HepG2 (cell line): ENCODE measurements at regions not wholly inside any gene's neighbourhood (a gene's known extent, or its start where the extent isn't known, plus 50 kb on each side); places are given as distances from the start of the nearest gene placed in this dataset.

Source experiments
- ASH2L ChIP-seq: fragments of 300-600, 200-600 bp; sonication (generic); IDR thresholded peaks from 2 replicates; pipeline ENCODE4 v1.7.0; 2017; ENCODE audit warnings: low read depth, mild to moderate bottlenecking, moderate library complexity, mixed read lengths, low read length; ENCODE audit not compliant: insufficient read length
- GZF1 ChIP-seq: sonication (generic); formaldehyde crosslinking; IDR thresholded peaks from 2 replicates; pipeline ENCODE4 v1.5.1; 2020; ENCODE audit warnings: mild to moderate bottlenecking, missing genetic modification reagents
- HMG20A ChIP-seq: IDR thresholded peaks from 2 replicates; pipeline ENCODE4 v1.6.1; 2016; ENCODE audit warnings: borderline replicate concordance
- HOXA3 ChIP-seq: sonication (generic); formaldehyde crosslinking; IDR thresholded peaks from 2 replicates; pipeline ENCODE4 v1.5.0; 2020; ENCODE audit warnings: missing genetic modification reagents
- NR2F1 ChIP-seq, 2 experiments: fragments of 450-650 bp in 1 of 2; formaldehyde crosslinking in 1 of 2; IDR thresholded peaks; 2 replicates each; pipeline versions ENCODE4 v1.5.0 to v1.6.1; 2016 to 2020; ENCODE audit warnings: mild to moderate bottlenecking in 1 of 2, missing compliant biosample characterization in 1 of 2, missing genetic modification reagents in 1 of 2, moderate library complexity in 1 of 2
- POGZ ChIP-seq: sonication (generic); formaldehyde crosslinking; IDR thresholded peaks from 2 replicates; pipeline ENCODE4 v1.4.0; 2020; ENCODE audit warnings: mild to moderate bottlenecking, missing genetic modification reagents
- PRPF4 ChIP-seq: fragments of 200-400 bp; formaldehyde crosslinking; IDR thresholded peaks from 2 replicates; pipeline ENCODE4 v1.6.1; 2016; ENCODE audit warnings: low read length, low read depth; ENCODE audit not compliant: poor library complexity, severe bottlenecking
- RCOR2 ChIP-seq: IDR thresholded peaks from 2 replicates; pipeline ENCODE4 v1.6.1; 2016; ENCODE audit warnings: missing biosample characterization, missing genetic modification reagents
- ZC3H13 ChIP-seq: sonication (generic); formaldehyde crosslinking; IDR thresholded peaks from 2 replicates; pipeline ENCODE4 v1.8.1; 2023; ENCODE audit warnings: mild to moderate bottlenecking, missing genetic modification reagents, moderate library complexity
- ZMYM4 ChIP-seq: sonication (generic); formaldehyde crosslinking; IDR thresholded peaks from 2 replicates; pipeline ENCODE4 v1.8.1; 2023; ENCODE audit warnings: mild to moderate bottlenecking, missing genetic modification reagents
- ZNF274 ChIP-seq: sonication (generic); formaldehyde crosslinking; IDR thresholded peaks from 2 replicates; pipeline ENCODE4 v1.5.1; 2020; ENCODE audit warnings: mild to moderate bottlenecking, missing genetic modification reagents
- ZNF350 ChIP-seq: sonication (generic); formaldehyde crosslinking; IDR thresholded peaks from 2 replicates; pipeline ENCODE4 v1.4.0; 2020; ENCODE audit warnings: mild to moderate bottlenecking, low read depth, missing genetic modification reagents, borderline replicate concordance
- ZNF550 ChIP-seq: sonication (generic); formaldehyde crosslinking; IDR thresholded peaks from 2 replicates; pipeline ENCODE4 v1.4.0; 2020; ENCODE audit warnings: mild to moderate bottlenecking, missing genetic modification reagents, borderline replicate concordance
- ZNF558 ChIP-seq: sonication (generic); formaldehyde crosslinking; IDR thresholded peaks from 2 replicates; pipeline ENCODE4 v1.9.0; 2022; ENCODE audit warnings: mild to moderate bottlenecking, missing genetic modification reagents, borderline replicate concordance
- TF ChIP-seq, protein P1 (sequence below): sonication (generic); formaldehyde crosslinking; IDR thresholded peaks from one replicate; pipeline ENCODE4 v1.5.1; 2020; ENCODE audit warnings: mild to moderate bottlenecking, missing genetic modification reagents; ENCODE audit errors: not compliant biosample characterization
- TF ChIP-seq, protein P2 (sequence below): sonication (generic); formaldehyde crosslinking; IDR thresholded peaks from 2 replicates; pipeline ENCODE4 v1.5.0; 2020; ENCODE audit warnings: missing genetic modification reagents
- TF ChIP-seq, protein P3 (sequence below): IDR thresholded peaks from 2 replicates; pipeline ENCODE4 v1.6.1; 2016; ENCODE audit warnings: low read depth, control low read depth

DNA sequence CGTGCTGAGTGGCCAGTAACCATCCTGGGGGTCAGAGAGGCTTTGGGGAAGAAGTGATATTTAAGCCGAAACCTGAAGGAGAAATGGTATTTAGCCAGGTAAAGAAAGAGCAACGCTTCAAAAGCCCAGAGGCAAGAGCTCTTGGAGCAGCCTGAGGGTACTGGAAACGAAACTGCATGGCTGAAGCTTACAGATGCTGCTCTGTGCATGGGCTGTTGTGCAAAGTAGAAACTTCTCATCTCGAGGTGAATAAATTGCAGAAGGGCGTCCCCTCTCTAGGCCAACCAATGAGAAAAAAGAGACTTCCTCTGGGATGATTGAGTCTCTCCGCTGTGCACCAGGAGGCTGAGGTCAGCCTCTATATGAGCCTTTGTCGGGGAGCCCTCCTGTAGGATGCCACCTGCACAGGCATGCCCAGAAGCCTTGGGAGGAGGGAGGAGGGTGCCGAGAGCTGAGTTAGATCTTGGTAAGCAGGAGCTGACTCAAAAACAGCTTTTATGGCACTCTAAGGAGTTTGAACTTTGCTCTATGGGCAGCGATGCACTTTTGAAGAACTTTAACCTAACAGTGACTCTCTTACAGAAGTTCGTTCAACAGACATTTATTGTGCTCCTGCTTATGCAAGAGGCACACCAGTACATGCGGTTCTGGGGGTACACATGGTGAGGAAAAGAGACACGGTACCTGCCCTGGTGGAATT lies 61.6 kb upstream of the EDN1 start (continued):
- TF ChIP-seq, protein P1, sequence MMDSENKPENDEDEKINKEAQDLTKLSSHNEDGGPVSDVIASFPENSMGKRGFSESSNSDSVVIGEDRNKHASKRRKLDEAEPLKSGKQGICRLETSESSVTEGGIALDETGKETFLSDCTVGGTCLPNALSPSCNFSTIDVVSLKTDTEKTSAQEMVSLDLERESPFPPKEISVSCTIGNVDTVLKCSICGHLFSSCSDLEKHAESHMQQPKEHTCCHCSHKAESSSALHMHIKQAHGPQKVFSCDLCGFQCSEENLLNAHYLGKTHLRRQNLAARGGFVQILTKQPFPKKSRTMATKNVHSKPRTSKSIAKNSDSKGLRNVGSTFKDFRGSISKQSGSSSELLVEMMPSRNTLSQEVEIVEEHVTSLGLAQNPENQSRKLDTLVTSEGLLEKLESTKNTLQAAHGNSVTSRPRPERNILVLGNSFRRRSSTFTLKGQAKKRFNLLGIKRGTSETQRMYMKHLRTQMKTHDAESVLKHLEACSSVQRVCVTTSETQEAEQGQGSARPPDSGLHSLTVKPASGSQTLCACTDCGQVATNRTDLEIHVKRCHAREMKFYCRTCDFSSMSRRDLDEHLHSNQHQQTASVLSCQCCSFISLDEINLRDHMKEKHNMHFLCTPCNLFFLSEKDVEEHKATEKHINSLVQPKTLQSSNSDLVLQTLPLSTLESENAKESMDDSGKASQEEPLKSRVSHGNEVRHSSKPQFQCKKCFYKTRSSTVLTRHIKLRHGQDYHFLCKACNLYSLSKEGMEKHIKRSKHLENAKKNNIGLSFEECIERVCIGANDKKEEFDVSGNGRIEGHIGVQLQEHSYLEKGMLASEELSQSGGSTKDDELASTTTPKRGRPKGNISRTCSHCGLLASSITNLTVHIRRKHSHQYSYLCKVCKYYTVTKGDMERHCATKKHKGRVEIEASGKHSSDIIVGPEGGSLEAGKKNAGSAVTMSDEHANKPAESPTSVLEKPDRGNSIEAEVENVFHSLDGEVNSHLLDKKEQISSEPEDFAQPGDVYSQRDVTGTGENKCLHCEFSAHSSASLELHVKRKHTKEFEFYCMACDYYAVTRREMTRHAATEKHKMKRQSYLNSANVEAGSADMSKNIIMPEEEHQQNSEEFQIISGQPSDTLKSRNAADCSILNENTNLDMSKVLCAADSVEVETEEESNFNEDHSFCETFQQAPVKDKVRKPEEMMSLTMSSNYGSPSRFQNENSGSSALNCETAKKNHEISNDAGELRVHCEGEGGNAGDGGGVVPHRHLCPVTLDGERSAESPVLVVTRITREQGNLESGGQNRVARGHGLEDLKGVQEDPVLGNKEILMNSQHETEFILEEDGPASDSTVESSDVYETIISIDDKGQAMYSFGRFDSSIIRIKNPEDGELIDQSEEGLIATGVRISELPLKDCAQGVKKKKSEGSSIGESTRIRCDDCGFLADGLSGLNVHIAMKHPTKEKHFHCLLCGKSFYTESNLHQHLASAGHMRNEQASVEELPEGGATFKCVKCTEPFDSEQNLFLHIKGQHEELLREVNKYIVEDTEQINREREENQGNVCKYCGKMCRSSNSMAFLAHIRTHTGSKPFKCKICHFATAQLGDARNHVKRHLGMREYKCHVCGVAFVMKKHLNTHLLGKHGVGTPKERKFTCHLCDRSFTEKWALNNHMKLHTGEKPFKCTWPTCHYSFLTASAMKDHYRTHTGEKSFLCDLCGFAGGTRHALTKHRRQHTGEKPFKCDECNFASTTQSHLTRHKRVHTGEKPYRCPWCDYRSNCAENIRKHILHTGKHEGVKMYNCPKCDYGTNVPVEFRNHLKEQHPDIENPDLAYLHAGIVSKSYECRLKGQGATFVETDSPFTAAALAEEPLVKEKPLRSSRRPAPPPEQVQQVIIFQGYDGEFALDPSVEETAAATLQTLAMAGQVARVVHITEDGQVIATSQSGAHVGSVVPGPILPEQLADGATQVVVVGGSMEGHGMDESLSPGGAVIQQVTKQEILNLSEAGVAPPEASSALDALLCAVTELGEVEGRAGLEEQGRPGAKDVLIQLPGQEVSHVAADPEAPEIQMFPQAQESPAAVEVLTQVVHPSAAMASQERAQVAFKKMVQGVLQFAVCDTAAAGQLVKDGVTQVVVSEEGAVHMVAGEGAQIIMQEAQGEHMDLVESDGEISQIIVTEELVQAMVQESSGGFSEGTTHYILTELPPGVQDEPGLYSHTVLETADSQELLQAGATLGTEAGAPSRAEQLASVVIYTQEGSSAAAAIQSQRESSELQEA (CRISPR knock-in tag), result no peak
- TF ChIP-seq HOXA3 (CRISPR knock-in tag) (0 out of 2 replicates have a peak, but pooled peaks have one; percentile 25), ZNF550 (no peak), NR2F1 (CRISPR knock-in tag; IDR thresholded peaks at IDR 0.05) (no peak), GZF1 (CRISPR knock-in tag) (no peak), HMG20A (CRISPR knock-in tag) (0 out of 2 replicates have a peak, but pooled peaks have one; percentile 16), POGZ (0 out of 2 replicates have a peak, but pooled peaks have one; percentile 23), ZC3H13 (CRISPR knock-in tag) (no peak), PRPF4 (no peak), RCOR2 (CRISPR knock-in tag) (0 out of 2 replicates have a peak, but pooled peaks have one; percentile 44), ZNF274 (CRISPR knock-in tag) (no peak), ZNF558 (CRISPR knock-in tag) (no peak), ASH2L (peak; percentile 18), ZMYM4 (CRISPR knock-in tag) (peak; percentile 37; the same call in 1 of the 2 replicates), ZNF350 (CRISPR knock-in tag) (0 out of 2 replicates have a peak, but pooled peaks have one; percentile 20)
- TF ChIP-seq, protein P2, sequence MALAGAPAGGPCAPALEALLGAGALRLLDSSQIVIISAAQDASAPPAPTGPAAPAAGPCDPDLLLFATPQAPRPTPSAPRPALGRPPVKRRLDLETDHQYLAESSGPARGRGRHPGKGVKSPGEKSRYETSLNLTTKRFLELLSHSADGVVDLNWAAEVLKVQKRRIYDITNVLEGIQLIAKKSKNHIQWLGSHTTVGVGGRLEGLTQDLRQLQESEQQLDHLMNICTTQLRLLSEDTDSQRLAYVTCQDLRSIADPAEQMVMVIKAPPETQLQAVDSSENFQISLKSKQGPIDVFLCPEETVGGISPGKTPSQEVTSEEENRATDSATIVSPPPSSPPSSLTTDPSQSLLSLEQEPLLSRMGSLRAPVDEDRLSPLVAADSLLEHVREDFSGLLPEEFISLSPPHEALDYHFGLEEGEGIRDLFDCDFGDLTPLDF (CRISPR knock-in tag), result no peak
- TF ChIP-seq, protein P3, sequence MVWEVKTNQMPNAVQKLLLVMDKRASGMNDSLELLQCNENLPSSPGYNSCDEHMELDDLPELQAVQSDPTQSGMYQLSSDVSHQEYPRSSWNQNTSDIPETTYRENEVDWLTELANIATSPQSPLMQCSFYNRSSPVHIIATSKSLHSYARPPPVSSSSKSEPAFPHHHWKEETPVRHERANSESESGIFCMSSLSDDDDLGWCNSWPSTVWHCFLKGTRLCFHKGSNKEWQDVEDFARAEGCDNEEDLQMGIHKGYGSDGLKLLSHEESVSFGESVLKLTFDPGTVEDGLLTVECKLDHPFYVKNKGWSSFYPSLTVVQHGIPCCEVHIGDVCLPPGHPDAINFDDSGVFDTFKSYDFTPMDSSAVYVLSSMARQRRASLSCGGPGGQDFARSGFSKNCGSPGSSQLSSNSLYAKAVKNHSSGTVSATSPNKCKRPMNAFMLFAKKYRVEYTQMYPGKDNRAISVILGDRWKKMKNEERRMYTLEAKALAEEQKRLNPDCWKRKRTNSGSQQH (CRISPR knock-in tag), result no peak
